Hypothalamus (tissue), 51 donors: ENCODE measurements at regions not wholly inside any gene's neighbourhood (a gene's known extent, or its start where the extent isn't known, plus 50 kb on each side); places are given as distances from the start of the nearest gene placed in this dataset.

Experiments
- DNase-seq, 51 donors: peaks; one replicate each; lab custom pipeline; 2025; lab: John Stamatoyannopoulos, UW

- no peak for DNase-seq
Observed at GRCh38 chr3:1677576-1678156, 421.0 kb upstream of the CNTN4 start.

GRCh38 chr3:1692428-1692827 is 406.2 kb upstream of the CNTN4 start:
- no peak for DNase-seq

GRCh38 chr3:1693145-1693544 is 405.5 kb upstream of the CNTN4 start:
- DNase-seq = no peak

DNA sequence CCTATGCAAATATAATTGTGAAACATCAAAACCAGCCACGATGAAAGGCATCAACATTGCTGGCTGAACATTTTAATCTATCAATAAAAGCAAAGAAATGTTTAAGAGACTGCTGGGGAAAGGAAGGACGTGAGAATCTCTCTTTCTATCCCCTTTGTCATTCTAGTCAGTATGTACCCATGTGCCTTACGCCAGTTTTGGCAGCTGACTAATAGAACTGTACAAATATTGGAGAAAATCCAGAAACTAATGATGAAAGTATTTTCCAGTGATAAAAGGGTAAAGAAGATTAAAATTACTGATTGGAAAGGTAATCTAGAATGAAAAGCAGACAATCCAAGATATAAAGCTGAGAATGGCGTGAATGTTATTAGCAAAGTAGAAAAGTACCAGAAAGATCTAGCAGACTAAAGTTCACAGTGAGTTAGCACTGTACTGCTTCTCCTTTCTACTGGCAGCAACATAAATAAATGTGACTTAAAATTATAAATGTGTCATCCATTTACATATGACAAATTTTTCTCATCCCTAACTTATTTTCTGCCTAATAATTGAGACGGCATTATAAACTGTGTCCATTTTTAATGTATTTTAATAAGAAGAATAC is 401.9 kb upstream of the CNTN4 start:
- no peak for DNase-seq

DNA sequence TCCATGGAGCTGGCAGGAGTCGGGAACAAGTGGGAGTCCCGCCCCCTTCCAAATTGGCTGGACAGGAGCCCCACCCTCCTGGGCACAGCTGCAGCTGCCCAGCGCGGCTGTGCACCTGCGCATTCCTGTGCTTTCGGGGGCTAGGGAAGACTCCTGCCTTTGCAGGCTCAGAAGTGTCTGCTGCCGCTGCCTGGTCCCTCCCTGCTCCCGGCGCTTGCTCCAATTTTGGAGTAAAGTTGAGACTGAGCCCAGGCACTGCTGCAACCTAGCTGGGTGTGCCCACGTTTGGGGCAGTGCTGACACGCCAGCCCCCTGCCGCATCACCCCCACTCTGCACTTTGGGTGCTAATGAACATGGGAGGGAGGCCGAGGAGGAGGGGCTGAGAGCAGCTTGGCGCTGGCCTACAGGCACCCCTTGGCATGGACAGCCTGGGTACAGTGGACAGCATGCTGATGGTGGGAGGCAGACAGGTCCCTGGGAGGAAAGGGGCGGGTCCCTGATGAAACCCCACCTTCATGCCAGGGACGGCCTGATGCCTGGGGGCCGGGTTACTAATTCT is 399.2 kb upstream of the CNTN4 start:
- DNase-seq = no peak

DNA sequence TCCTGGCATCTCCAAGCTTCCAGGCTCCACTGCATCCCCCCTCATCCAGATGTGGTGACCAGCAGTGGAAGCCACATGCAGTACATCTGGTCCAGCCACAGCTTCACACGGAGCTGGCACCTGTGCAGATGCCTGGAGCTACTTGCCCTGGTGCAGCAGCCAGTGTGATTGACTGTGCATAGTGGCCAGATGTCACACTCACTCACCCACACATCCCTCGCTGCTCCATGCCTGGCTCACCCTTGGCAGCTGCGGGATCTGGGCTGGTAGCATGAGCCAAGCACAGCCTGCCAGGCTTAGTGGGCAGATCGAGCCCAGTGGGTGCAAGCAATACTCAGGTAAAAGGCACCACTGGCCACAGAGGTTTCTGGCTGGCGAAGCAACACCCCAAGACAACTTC is 398.0 kb upstream of the CNTN4 start:
- DNase-seq = no peak

- no peak for DNase-seq
Observed at GRCh38 chr3:1703169-1703568, 395.5 kb upstream of the CNTN4 start.

DNA sequence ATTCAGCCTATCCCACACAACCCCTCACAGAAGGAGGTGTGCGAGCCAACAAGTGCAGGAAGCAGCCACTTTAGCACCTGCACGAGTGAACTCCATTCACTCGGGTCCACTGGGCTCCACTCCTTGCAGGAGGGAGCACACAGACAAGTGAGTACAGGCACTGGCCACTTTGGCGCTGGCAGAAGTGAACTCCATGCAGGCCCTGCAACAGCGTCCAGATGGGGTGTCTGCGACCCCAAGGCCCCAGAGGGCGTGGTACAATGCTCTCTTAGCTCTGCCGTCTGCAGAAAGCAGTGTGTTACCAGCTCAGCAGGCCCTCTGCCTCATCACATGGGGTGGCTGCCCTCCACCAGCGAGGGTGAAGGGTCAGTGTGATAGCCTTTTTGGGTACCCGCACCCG is 388.0 kb upstream of the CNTN4 start:
- DNase-seq = no peak

DNA sequence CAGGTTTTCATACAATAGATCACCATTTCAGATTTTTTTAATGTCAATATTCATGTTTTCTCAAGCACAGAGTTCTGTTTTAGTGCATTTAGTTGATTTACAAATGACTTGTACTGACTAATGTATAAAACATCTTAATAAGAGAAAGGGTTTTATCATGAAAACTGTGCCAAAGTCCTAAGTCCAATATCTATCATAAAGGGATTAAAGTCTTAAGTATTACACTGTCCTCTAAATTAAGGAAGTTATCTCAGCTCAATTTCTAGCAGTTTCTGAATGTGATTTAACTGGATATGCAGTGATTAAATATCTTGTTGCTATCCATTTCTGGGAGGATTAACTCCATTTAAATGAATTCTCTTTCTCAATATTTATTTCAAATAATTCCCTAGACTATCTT is 381.1 kb upstream of the CNTN4 start:
- no peak for DNase-seq

GRCh38 chr3:1723726-1724125 is 374.9 kb upstream of the CNTN4 start:
- DNase-seq = no peak

DNA sequence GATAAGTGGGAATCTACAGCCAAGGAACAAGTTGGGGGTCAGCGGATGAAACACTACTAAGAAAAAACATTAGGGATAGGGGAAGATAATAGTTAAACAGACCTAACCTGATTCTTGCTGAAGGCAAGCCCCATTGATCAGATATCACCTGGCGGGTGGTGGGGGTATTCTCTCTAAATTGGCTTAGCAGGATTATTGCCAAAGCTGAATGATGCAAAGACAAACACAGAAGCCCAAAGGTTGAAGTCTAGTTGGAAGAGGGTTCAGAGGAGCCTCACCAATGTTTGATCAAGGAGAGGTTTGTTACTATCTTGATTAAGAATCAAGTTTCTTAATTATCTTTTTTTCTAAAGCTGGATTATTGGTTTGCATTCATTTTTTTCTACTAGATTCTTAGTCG is 371.9 kb upstream of the CNTN4 start:
- DNase-seq = no peak

- DNase-seq = no peak
Observed at GRCh38 chr3:1727242-1727641, 371.4 kb upstream of the CNTN4 start.

- DNase-seq = no peak
Observed at GRCh38 chr3:1728510-1728909, 370.2 kb upstream of the CNTN4 start.

DNA sequence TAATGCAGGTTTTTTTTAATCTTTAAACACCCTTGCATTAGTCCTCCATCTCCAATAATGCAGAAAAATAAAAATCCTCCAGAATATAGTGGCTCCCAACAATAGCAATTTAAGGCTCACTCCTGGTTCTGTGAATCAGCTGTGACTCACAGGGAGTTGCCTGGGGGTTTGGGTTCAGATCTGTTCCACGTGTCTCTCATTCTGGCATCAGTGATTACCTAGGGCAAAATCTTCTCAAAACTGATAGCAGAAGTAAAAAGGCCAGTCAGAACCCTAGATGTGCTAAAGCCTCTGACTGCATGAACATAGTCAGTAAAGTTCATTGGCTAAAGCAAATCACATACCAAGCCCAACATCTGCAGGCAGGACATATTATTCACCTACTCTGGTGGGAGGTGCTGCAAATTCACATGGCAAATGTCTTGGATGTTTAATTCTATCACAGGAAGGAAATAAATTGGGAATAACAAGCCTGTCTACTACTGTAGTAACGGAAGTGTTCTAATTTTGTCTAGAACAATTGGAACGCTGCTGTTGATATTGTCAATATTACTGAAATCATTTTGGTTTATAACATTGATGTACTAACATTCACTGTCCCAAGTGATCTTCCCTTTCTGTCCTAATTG is 364.1 kb upstream of the CNTN4 start:
- DNase-seq = no peak

DNA sequence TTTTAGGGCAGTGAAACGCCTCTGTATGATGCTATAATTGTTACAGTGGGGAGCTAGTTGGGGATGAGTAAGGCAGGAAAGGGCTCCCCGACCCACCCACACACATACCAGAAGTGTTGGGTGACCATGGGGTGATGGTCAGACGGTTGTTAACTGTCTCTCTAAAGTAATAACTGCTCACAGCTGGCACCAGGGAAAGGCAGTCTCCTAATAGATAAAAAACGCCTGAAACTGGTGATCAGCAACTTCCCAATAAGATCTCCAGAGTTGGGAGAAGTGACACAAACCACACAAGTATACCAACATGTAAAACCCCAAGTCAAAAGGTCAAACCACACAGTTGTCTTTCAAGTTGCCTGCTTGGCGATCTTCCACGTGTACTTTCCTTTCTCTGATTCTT is 346.5 kb upstream of the CNTN4 start:
- no peak for DNase-seq

DNA sequence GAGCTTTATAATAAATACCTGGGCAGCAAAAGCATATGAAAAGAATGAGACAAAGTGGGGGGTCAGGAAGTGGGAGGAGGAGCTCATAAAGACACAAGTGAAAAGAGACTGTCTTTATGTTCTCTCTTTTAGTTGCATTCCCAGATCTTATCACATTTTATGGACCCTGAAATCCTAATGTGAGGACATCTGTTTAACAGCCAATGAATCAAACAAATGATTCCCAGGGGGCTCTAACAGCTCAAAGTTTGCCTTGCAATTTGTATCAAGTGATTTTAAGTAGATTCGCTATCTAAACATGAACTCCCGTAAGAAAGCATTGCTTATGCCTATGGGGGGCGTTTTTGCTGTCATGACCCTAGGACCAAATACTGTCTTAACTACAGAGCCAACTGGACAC is 332.3 kb upstream of the CNTN4 start:
- DNase-seq = no peak

GRCh38 chr3:1773679-1774078 is 325.0 kb upstream of the CNTN4 start:
- DNase-seq = no peak

- no peak for DNase-seq
Observed at GRCh38 chr3:1774597-1774996, 324.1 kb upstream of the CNTN4 start.

DNA sequence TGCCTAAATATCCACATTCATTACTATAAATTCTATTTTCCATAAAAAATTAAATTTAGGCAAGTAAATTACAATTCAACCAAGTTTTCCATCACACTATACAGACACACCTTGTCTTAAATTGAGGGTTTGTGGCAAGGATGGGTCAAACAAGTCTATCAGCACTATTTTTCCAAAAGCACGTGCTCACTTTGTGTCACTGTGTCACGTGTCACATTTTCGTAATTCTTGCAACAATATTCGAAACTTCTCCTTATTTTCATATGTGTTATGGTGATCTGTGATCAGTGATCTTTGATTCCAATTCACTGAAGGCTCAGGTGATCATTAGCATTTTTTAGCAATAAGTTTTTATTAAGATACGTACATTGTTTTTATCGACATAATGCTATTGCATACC is 323.3 kb upstream of the CNTN4 start:
- DNase-seq = no peak

DNA sequence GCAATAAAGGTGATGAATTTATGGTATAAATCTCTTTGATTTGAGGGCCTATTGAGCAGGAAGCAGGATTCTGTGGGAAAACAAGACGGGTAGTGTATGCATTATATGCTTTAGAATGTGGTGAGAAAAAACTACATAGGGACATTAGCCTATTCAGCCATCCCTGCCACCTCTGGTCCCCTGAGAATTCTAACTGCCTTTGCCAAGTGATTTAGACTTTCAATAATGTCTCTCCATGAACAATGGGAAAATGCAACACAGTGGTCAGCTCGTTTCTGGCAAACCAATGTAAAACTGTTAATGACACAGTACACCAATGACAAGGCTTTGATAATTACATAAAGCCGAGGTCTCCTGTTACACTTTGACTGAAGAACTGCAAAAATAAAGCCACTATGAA is 314.7 kb upstream of the CNTN4 start:
- DNase-seq = no peak

GRCh38 chr3:1787094-1787493 is 311.6 kb upstream of the CNTN4 start:
- no peak for DNase-seq

GRCh38 chr3:1792466-1792865 is 306.2 kb upstream of the CNTN4 start:
- DNase-seq = no peak
